ENCODE measurements at regions not wholly inside any gene's neighbourhood (a gene's known extent, or its start where the extent isn't known, plus 50 kb on each side); places are given as distances from the start of the nearest gene placed in this dataset.

- FAIRE-seq, result no peak
Observed at GRCh38 chr14:87712396-87713090, 280.4 kb downstream of the GALC start.

DNA sequence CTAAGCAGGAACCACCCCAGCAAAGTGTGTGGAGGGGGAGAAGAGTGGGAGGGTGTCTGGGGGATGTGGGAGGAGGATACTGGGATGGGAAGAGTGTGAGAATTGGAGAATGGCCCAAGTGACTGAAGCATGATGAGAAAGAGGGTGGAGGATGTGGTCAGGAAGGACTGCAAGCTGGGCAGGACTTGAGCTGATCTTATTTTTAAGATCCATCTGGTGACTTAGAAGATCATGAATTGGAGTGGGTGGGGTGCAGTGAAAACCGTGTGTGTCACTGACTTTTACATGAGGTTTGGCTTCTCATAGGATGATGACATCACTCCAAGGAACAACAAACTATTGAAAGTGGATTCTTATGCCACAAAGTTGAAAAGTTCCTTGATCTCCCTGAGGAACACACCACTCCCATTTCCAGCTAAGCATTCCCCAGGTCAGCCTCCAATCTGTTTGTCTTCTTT lies 287.5 kb downstream of the GALC start:
- no peak for FAIRE-seq

- FAIRE-seq, result no peak
Observed at GRCh38 chr14:87698481-87698880, 294.5 kb downstream of the GALC start.

DNA sequence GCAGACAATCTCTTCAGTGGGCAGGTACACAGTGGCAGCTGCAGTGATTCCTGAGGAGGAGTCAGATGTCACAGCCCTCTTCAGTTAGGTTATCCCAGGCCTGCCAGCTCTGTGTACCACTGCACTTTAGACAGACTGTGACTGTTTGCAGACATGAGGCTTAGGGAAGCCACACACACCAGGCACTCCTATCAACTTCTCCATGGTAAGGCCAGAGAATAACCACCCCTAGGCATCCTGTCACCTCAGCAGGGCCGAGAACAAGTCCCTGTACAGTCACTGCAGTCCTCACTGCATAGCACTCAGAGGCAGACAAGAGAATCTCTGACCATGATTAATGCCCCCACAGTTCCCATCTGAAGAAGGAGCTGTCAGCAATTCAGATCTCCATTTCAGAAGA lies 296.5 kb downstream of the GALC start:
- FAIRE-seq, result no peak

- FAIRE-seq, result no peak
Observed at GRCh38 chr14:87691042-87691881, 301.7 kb downstream of the GALC start.

DNA sequence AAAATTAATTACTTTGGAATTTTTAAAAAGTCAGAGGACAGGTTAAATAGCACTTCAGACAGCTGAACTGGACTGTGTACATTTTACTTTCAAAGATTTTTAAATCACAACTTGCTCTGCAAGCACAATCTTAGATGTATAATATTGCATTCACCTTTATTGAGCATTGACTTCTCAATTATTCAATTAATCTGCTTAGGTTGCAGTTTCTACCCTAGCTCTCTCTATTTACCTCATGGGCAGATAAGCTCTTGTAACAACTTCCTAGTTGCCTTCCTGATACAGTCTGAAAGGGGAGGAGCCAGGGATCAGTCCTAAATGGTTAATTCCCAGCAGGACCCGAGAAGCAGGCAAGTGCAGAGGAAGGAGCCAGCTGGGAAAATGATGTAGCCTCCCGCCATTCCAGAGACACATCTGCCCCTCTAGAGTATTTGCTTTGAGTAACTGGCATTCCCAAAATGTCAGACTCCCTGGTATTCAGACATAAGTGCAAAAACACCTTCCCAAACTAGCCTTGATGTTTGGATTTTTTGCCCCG lies 302.8 kb downstream of the GALC start:
- FAIRE-seq, result no peak

- FAIRE-seq, result no peak
Observed at GRCh38 chr14:87688524-87688923, 304.5 kb downstream of the GALC start.

DNA sequence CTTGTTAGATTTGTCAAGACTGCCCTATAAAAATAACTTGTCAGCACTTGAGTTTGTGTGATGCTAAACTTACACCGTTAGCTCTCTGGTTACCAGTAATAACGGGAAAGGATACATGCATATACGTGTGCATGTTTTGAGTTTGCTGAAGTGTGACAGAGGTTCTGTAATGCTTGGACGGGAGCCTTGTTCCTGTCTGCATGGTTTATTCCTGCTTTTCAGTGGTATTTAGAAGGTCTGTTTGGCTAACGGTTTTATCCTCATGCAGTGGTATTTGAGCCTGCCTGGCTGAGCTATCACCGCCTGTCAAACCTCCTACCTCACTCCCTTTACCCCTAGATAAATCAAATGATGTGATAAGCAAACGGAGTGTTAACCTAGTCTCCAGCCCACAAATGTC lies 305.6 kb downstream of the GALC start:
- FAIRE-seq, result no peak

DNA sequence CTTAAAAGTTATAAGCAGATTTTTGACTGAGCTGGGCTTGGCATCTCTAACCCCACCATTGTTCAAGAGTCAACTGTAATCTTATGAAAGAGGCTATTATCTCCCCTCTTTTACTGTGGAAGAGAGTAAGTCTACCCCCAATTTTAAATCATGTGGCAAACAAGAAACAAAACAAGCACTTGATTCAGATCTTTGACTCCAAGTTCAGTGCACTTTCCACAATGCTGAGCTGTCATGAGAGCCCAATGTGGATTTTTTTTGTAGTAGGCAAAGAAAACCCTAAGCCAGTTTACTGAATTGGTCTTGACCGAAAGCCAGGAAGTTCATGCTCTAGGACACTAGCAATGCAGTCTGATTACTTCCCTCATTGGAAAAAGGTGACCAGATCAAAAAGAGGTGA lies 306.2 kb downstream of the GALC start:
- FAIRE-seq, result no peak

- no peak for FAIRE-seq
Observed at GRCh38 chr14:87679866-87680265, 313.1 kb downstream of the GALC start.

- FAIRE-seq, result no peak
Observed at GRCh38 chr14:87678624-87679023, 314.4 kb downstream of the GALC start.

DNA sequence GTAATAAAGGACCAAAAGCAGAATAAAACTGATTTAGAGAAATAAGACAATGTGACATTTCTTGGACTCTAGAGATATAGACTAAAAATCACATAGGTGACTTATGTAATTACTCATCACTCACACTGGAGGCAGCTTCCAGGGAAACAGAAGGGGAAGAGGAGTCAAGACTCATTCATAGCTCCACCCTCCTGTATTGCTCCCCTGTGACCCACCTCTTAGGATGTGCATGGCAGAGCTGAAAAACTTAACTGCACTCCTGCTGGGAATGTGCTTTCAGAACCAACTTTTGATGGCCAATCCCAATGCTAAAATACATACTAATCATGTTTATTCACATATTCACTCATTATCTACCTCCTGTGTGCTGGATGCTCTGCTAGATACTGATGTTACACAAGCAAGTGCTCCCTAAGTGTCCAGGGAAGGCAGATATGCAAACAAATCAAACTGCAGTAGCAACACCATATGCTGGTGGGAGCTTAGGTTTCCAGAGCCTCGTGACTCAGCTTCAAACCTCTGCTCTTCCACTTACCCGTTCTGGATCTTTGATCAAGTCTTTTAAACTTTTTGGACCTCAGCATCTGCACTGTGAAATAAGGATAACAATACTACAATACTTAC lies 316.1 kb downstream of the GALC start:
- FAIRE-seq, result no peak

- no peak for FAIRE-seq
Observed at GRCh38 chr14:87667659-87668058, 325.3 kb downstream of the GALC start.

- no peak for FAIRE-seq
Observed at GRCh38 chr14:87656315-87656714, 336.7 kb downstream of the GALC start.

DNA sequence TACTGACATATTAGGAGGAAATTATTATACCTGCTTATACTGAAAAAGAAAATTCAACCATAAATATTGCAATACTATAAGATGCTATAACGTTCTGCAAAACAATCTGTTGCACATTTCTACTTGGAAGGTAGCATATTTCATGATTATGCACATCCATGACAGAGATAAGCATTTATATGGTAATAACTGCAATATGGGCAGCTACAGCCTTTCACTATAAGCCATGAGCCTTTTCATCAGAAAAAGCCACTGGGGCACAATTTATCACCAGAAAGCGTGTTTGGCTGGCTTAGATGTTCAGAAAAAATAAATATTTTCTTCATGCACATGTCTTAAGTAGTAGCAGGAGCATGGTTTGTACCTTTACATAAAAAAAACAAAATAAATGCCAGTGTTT lies 340.7 kb downstream of the GALC start:
- no peak for FAIRE-seq

GRCh38 chr14:87644689-87645088 lies 348.3 kb downstream of the GALC start:
- FAIRE-seq, result no peak

DNA sequence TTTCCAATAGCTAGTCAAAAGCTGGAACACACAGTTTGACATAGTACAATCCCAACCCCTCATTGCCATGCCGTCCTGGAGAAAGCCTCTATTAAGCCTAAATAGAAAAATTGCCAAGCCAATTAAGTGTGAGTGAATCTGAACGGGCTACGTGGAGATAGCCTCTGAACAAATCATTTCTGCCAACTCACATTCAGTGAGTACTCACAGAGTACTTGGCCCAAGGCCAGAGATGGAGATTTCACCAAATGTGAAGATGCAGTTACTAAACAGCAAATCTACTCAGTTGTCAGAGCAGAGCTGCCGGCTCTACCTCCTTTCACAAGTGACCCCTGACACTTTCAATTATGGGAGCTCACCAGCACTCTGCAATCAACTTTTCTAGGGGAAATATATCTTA lies 350.0 kb downstream of the GALC start:
- no peak for FAIRE-seq

- FAIRE-seq, result no peak
Observed at GRCh38 chr14:87640553-87640952, 352.4 kb downstream of the GALC start.

DNA sequence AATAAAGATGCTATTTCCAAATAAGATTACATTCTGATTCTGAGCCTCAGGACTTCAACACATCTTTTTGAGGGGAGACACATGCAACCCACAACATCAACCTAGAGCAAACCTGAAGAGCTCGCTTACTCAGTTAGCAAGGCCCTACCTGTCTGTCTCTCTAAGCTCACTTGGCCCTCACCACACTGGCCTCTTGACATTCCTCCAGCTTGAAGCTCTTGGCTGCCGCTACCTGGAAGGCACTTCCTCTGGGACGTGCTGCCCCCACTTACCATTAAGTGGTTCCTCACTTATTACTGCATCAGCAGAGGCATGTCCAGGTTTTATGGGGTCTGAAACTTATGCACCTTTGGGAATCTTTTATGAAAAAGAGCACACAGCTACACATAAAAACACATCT lies 354.8 kb downstream of the GALC start:
- FAIRE-seq, result no peak

GRCh38 chr14:87635442-87635841 lies 357.5 kb downstream of the GALC start:
- FAIRE-seq, result no peak

DNA sequence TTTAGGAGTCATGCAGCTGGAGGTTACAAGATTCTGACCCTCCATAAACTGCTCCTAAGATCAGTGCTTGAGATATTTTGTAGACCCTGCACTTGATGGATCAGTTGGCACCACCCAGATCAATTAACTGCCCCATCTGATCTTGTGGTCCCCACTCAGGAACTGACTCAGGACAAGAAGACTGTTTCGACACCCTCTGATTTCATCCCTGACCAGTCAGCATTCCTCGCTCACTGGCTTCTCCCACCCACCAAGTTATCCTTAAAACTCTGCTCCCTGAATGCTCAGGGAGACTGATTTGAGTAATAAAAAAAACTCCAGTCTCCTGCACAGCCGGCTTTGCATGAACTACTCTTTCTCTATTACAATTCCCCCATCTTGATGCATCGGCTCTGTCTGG lies 360.2 kb downstream of the GALC start:
- no peak for FAIRE-seq

DNA sequence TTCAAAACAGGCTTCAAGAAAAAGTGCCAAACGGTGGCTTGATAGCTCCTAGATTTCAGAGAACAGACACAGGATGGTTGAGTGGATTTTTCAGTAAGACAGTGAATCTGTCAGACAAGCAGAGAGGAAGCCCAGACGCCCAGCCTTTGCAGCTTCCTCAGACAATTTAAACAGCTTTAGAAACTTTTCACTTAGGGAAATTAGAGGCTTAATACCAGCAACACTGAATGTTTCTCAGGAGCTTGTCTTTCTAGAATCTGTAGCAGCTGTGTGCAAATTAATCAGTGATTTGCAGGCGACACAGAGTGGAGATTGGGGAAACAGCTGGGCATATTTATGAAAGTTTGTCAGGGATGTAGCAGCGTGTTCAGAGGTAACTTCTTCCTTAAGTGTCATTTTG lies 362.1 kb downstream of the GALC start:
- FAIRE-seq, result no peak

DNA sequence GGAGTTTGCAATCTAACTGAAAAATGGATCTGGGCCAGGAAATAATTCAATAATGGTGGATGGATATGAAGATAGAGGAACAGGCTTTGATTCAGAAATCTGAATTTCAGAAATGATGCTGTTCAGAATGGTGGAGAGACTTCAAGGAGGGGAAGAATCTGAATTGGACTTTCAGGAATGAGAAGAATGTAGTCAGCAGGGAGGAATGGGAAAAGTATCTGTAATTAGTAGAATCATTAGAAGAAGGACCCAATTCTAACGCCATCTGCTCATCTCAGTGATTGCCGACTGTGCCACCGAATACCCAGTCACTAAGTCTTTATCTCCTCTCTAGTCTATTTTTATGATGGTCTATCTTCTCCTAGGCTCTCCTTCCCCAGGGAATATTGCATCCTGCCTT lies 363.2 kb downstream of the GALC start:
- FAIRE-seq, result no peak

GRCh38 chr14:87628780-87629179 lies 364.2 kb downstream of the GALC start:
- no peak for FAIRE-seq
